ENCODE measurements at regions not wholly inside any gene's neighbourhood (a gene's known extent, or its start where the extent isn't known, plus 50 kb on each side); places are given as distances from the start of the nearest gene placed in this dataset.

DNA sequence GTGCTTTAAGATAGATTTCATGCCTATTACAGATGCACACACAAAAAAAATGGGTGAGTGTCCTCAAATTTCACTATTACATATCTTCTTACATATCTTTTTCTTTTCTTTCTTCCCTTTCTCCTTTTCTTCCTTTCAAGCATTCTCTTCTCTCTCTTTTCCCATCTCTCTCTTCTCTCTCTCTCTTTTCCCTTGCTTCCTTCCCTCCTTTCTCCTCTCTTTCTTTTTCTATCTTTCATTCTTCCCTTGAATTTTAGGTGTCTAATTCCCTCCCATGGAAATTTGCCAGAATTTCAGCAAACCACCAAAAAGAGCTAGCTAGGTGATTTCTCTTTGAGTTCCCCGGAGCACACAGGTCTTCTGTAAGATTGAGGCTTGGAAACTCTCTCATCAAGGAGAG is 395.3 kb upstream of the RUNX1 start:
- DNase-seq, result no peak
- no peak for ATAC-seq
- intact Hi-C loops (cut with micrococcal nuclease), result no loop called here
- no peak for TF ChIP-seq CTCF (IDR thresholded peaks at IDR 0.05)
- Mint-ChIP-seq H3K27ac (no peak overlapping the region), H3K4me3 (no peak overlapping the region), H3K4me1 (no peaks in the 10 kb centered on the region), H3K27me3 (ENCODE audit: low read depth in 2 of 2) (peaks cover 11 to 25% of the 10 kb centered on the region in 2 donors), H3K9me3 (no peaks in the 10 kb centered on the region), H3K36me3 (no peaks in the 10 kb centered on the region)
- Histone ChIP-seq H3K27ac (ENCODE audit: low read length) (no peak overlapping the region), H3K4me3 (ENCODE audit: low read length) (no peak overlapping the region), H3K27me3 (ENCODE audit: control insufficient read depth, insufficient read depth, low read length) (no peaks in the 10 kb centered on the region), H3K36me3 (ENCODE audit: control insufficient read depth, insufficient read depth, low read length) (no peaks in the 10 kb centered on the region), H3K9me3 (ENCODE audit: control insufficient read depth, insufficient read depth, low read length) (no peaks in the 10 kb centered on the region), H3K4me1 (ENCODE audit: control insufficient read depth, insufficient read depth, low read length) (no peaks in the 10 kb centered on the region)
- WGBS (ENCODE audit: insufficient coverage), result 80% methylated on average over 1 of the region's 1 CpG

DNA sequence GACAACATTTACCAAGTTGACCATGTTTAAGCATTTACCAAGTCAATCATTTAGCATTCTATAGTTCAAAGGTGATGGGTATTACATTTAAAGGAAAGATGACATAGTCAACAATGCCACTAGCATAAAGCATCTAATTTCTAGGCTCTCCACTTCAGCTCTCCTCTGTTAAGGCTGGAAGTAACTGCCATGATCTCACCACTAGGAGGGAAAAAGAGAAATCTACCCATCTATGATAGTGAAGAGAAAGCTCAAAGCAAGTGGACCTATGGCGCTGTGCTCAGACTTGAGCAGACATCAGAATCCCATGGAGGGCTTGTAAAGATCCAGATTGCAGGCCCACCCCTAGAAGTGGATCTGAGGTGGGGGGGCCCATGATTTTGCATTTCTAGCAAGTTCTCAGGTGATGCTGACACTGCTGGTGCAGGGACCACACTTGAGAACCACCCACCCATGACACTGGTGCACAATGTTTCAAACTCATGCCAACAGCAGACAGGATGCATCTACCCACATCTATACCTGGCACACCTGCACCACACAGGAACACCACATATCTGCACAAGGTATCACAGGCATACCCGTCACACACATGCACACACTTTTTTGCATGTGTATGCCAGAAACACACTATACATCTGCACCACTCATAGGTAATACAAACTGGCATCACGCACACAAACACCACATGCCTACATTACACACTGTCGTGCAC is 392.9 kb upstream of the RUNX1 start:
- peaks cover 15 to 37% of the 10 kb centered on the region in 2 donors for H3K27me3 Mint-ChIP-seq (ENCODE audit: low read depth in 2 of 2)
- no peaks in the 10 kb centered on the region for H3K36me3 Mint-ChIP-seq
- Histone ChIP-seq H3K27me3 (ENCODE audit: control insufficient read depth, insufficient read depth, low read length) (no peaks in the 10 kb centered on the region), H3K9me3 (ENCODE audit: control insufficient read depth, insufficient read depth, low read length) (no peaks in the 10 kb centered on the region), H3K4me3 (ENCODE audit: low read length) (no peak overlapping the region), H3K36me3 (ENCODE audit: control insufficient read depth, insufficient read depth, low read length) (no peaks in the 10 kb centered on the region), H3K4me1 (ENCODE audit: control insufficient read depth, insufficient read depth, low read length) (no peaks in the 10 kb centered on the region), H3K27ac (ENCODE audit: low read length) (no peak overlapping the region)
- no peak for TF ChIP-seq CTCF (IDR thresholded peaks at IDR 0.05)
- intact Hi-C loops (cut with micrococcal nuclease), result no loop called here
- 92% methylated on average over 4 of the region's 4 CpGs for WGBS (ENCODE audit: insufficient coverage)
- no peak overlapping the region for H3K4me3 Mint-ChIP-seq
- H3K27ac Mint-ChIP-seq, result no peak overlapping the region
- ATAC-seq (no peak), DNase-seq (peak in 1 of 2 donors; percentile 10)
- H3K4me1 Mint-ChIP-seq, result peaks cover 8 to 9% of the 10 kb centered on the region in 2 donors
- H3K9me3 Mint-ChIP-seq, result no peaks in the 10 kb centered on the region

DNA sequence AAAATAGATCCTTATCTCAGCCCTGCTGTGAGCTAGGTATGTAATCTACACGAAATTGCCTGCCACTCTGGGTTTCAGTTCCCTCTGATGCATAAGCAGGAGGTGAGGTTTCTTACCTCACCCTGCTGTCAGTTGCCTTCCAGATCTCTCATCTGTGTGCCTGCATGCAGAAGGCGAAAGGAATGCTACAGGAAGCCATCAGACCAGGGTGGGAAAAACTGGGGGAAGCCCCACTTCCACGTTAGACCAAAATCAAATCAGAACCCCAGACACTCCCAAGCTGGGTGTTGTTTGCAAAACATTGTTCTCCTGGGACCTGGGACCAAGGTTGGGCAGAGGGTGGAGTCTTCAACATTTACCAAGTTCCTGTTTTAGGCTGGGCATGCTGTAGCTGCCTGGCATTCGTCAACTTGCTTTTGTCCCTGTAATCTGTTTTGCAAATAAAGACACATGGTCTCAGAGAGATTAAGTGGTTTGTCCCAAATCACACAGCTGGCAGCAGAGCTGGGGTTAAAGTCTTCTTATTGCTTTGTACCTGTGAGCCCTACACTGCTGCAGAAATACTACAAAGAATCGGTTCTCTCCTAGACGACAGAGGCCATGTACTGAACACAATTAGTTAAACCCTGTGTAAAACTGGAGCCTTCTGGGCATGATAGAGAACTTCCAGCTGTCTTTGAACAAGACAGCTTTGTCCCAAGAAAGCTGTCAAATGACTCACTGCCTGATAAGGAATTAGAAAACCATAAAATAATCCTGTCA is 389.7 kb upstream of the RUNX1 start:
- Mint-ChIP-seq H3K27ac (no peak overlapping the region), H3K36me3 (peaks cover 12% of the 10 kb centered on the region), H3K27me3 (ENCODE audit: low read depth in 2 of 2) (peaks cover 27 to 49% of the 10 kb centered on the region in 2 donors), H3K9me3 (no peaks in the 10 kb centered on the region), H3K4me3 (no peak overlapping the region), H3K4me1 (peaks cover 8 to 9% of the 10 kb centered on the region in 2 donors)
- Histone ChIP-seq H3K9me3 (ENCODE audit: control insufficient read depth, insufficient read depth, low read length) (peaks cover 3% of the 10 kb centered on the region), H3K4me1 (ENCODE audit: control insufficient read depth, insufficient read depth, low read length) (no peaks in the 10 kb centered on the region), H3K4me3 (ENCODE audit: low read length) (no peak overlapping the region), H3K36me3 (ENCODE audit: control insufficient read depth, insufficient read depth, low read length) (no peaks in the 10 kb centered on the region), H3K27ac (ENCODE audit: low read length) (no peak overlapping the region), H3K27me3 (ENCODE audit: control insufficient read depth, insufficient read depth, low read length) (no peaks in the 10 kb centered on the region)
- no peak for TF ChIP-seq CTCF (IDR thresholded peaks at IDR 0.05)
- 36% methylated on average over 6 of the region's 6 CpGs for WGBS (ENCODE audit: insufficient coverage)
- DNase-seq (peak in 1 of 2 donors; percentile 27), ATAC-seq (peak in 1 of 3 donors; percentile 49)
- intact Hi-C loops (cut with micrococcal nuclease), result no loop called here

Measured in natural killer cell (primary cell).